HCT116 (cell line): ENCODE measurements at regions not wholly inside any gene's neighbourhood (a gene's known extent, or its start where the extent isn't known, plus 50 kb on each side); places are given as distances from the start of the nearest gene placed in this dataset.

Experiments
- ATAC-seq: fragments of 200-7000 bp; cut with Tn5 transposase; 2 replicates; pipeline ENCODE4 v1.9.1; 2020; ENCODE audit warnings: mild to moderate bottlenecking, moderate library complexity
- BruUV-seq: library from RNA; stranded (reverse); fragments of 400-500 nt; replicated peaks from 2 replicates; lab custom pipeline; 2021; lab: Mats Ljungman, UMichigan
- CTCF ChIA-PET: fragments of 300-600 bp; sonication (Branson Sonifier 250); formaldehyde crosslinking; loops from one replicate; lab custom pipeline; 2021; ENCODE audit warnings: antibody characterized with exemption; lab: Charles Lee
- POLR2A ChIA-PET: fragments of 300-600, 350-600 bp; sonication (Branson Sonifier 250); formaldehyde crosslinking; loops from one replicate; lab custom pipeline; 2021; ENCODE audit warnings: antibody characterized with exemption; lab: Charles Lee
- RAD21 ChIA-PET, 2 experiments: fragments of 300-600 bp; sonication (Branson Sonifier 250); formaldehyde crosslinking; loops; one replicate each; lab custom pipeline; 2023; ENCODE audit warnings: low total read pairs in 2 of 2; ENCODE audit not compliant: uncharacterized antibody in 2 of 2, unreplicated experiment in 2 of 2, low non-redundant PET in 1 of 2; lab: Charles Lee
- DNase-seq: peaks from one replicate; pipeline ENCODE4 v3.0.0-alpha.2; 2010; ENCODE audit warnings: low read depth, low spot score
- H2AFZ ChIP-seq: fragments of 200-600 bp; shearing (Covaris generic), sonication (generic); 2 replicates; pipeline ENCODE4 v1.6.1; 2017; ENCODE audit warnings: low read depth, mixed run types, mixed read lengths, antibody characterized with exemption, low read length; ENCODE audit not compliant: poor library complexity, severe bottlenecking
- H3K27ac ChIP-seq: 2 replicates; pipeline ENCODE4 v1.5.1; 2012; ENCODE audit warnings: low read depth, low read length
- H3K27me3 ChIP-seq: fragments of 200-600 bp; sonication (generic); 2 replicates; pipeline ENCODE4 v1.6.1; 2016; ENCODE audit warnings: mixed run types, low read length, mixed read lengths; ENCODE audit not compliant: insufficient read depth
- H3K36me3 ChIP-seq, 2 experiments: fragments of 200-500 bp in 1 of 2; fragments of 200-600 bp in 1 of 2; sonication (Bioruptor generic) in 1 of 2; sonication (generic) in 1 of 2; 2 replicates each; pipeline versions ENCODE4 v1.5.1 to v1.6.1; 2014 to 2016; ENCODE audit warnings: low read length in 2 of 2, inconsistent platforms in 1 of 2, mixed read lengths in 1 of 2, mixed run types in 1 of 2; ENCODE audit not compliant: insufficient read depth in 2 of 2, control insufficient read depth in 1 of 2
- H3K4me1 ChIP-seq, 2 experiments: fragments of 200-600 bp in 1 of 2; sonication (generic) in 1 of 2; 2 replicates each; pipeline versions ENCODE4 v1.5.1 to v1.6.1; 2012 to 2017; ENCODE audit warnings: low read length in 2 of 2, inconsistent platforms in 1 of 2, mild to moderate bottlenecking in 1 of 2, mixed read lengths in 1 of 2, mixed run types in 1 of 2, moderate library complexity in 1 of 2; ENCODE audit not compliant: insufficient read depth in 2 of 2, control insufficient read depth in 1 of 2
- H3K4me2 ChIP-seq: fragments of 200-600 bp; sonication (generic); 2 replicates; pipeline ENCODE4 v1.6.1; 2017; ENCODE audit warnings: mixed run types, low read length, mixed read lengths
- H3K4me3 ChIP-seq, 2 experiments: fragments of 200-600 bp in 1 of 2; sonication (generic) in 1 of 2; replicated peaks in 1 of 2; 2 replicates each; pipeline ENCODE4 v1.5.1; 2011 to 2016; ENCODE audit warnings: low read length in 2 of 2, control low read depth in 1 of 2, low read depth in 1 of 2, mild to moderate bottlenecking in 1 of 2, mixed read lengths in 1 of 2, mixed run types in 1 of 2
- H3K79me2 ChIP-seq: fragments of 200-600 bp; sonication (generic); 2 replicates; pipeline ENCODE4 v1.6.1; 2017; ENCODE audit warnings: mild to moderate bottlenecking, mixed run types, low read length, moderate library complexity, mixed read lengths; ENCODE audit not compliant: insufficient read depth
- H3K9ac ChIP-seq: fragments of 200-600 bp; sonication (generic); 2 replicates; pipeline ENCODE4 v1.6.1; 2016; ENCODE audit warnings: low read length, mixed read lengths
- H3K9me2 ChIP-seq: fragments of 200-600 bp; sonication (generic), shearing (Covaris generic); 2 replicates; pipeline ENCODE4 v1.6.1; 2017; ENCODE audit warnings: mixed run types, mild to moderate bottlenecking, moderate library complexity; ENCODE audit not compliant: insufficient read depth
- H3K9me3 ChIP-seq, 2 experiments: fragments of 200-500 bp in 1 of 2; fragments of 200-600 bp in 1 of 2; sonication (Bioruptor generic) in 1 of 2; sonication (generic) in 1 of 2; 2 replicates each; pipeline ENCODE4 v1.6.1; 2014 to 2017; ENCODE audit warnings: low read length in 2 of 2, mixed read lengths in 2 of 2, inconsistent platforms in 1 of 2, low read depth in 1 of 2, mild to moderate bottlenecking in 1 of 2, mixed run types in 1 of 2, moderate library complexity in 1 of 2; ENCODE audit not compliant: control insufficient read depth in 1 of 2, insufficient read depth in 1 of 2
- H4K20me1 ChIP-seq: fragments of 200-600 bp; sonication (generic), shearing (Covaris generic); 2 replicates; pipeline ENCODE4 v1.6.1; 2017; ENCODE audit warnings: mixed run types, mild to moderate bottlenecking, moderate library complexity; ENCODE audit not compliant: insufficient read depth
- ATF3 ChIP-seq: IDR thresholded peaks from 2 replicates; pipeline ENCODE4 v1.6.1; 2012
- CEBPB ChIP-seq: IDR thresholded peaks from 2 replicates; pipeline ENCODE4 v1.6.1; 2012; ENCODE audit warnings: low read depth
- ELF1 ChIP-seq: IDR thresholded peaks from 2 replicates; pipeline ENCODE4 v1.6.1; 2012; ENCODE audit warnings: low read depth, borderline replicate concordance
- EZH2phosphoT487 ChIP-seq: fragments of 200-600 bp; IDR thresholded peaks from 2 replicates; pipeline ENCODE4 v1.6.1; 2018; ENCODE audit warnings: antibody characterized with exemption, borderline replicate concordance
- FOSL1 ChIP-seq: IDR thresholded peaks from 2 replicates; pipeline ENCODE4 v1.6.1; 2012; ENCODE audit warnings: low read depth
- POLR2A ChIP-seq: IDR thresholded peaks from 2 replicates; pipeline ENCODE4 v1.7.0; 2011; ENCODE audit warnings: borderline replicate concordance; ENCODE audit not compliant: insufficient read depth, insufficient read length; ENCODE audit errors: extremely low read depth
- RAD21 ChIP-seq: IDR thresholded peaks from 2 replicates; pipeline ENCODE4 v1.6.1; 2012; ENCODE audit warnings: low read depth, mild to moderate bottlenecking
- REST ChIP-seq: IDR thresholded peaks from 2 replicates; pipeline ENCODE4 v1.6.1; 2012; ENCODE audit warnings: low read depth
- SIN3A ChIP-seq: IDR thresholded peaks from 2 replicates; pipeline ENCODE4 v1.6.1; 2012; ENCODE audit warnings: low read depth
- ZBTB33 ChIP-seq: IDR thresholded peaks from 2 replicates; pipeline ENCODE4 v1.6.1; 2011; ENCODE audit warnings: mild to moderate bottlenecking, low read length, moderate library complexity; ENCODE audit not compliant: insufficient replicate concordance; ENCODE audit errors: extremely low read depth
- ZNF274 ChIP-seq: fragments of 200-500 bp; sonication (Bioruptor generic); IDR thresholded peaks from 2 replicates; pipeline ENCODE4 v1.6.1; 2014; ENCODE audit warnings: mild to moderate bottlenecking, low read depth, low read length, inconsistent platforms
- intact Hi-C: fragments of 100-400 bp; cut with micrococcal nuclease; formaldehyde crosslinking; loops from 2 replicates; pipeline ENCODE4 v1.10.0; 2022

- H4K20me1 ChIP-seq: no peaks in the 10 kb centered on the region
- H3K4me2 ChIP-seq: no peak overlapping the region
- H3K9me2 ChIP-seq: no peaks in the 10 kb centered on the region
- no peaks in the 10 kb centered on the region for H3K9me3 ChIP-seq
- no TSS peak for BruUV-seq
- ATAC-seq: no peak
- peaks cover 62% of the 10 kb centered on the region for H3K27me3 ChIP-seq
- ChIA-PET RAD21 (no interaction called here), POLR2A (no interaction called here), CTCF (no interaction called here)
- intact Hi-C loops: no loop called here
- DNase-seq: no peak
- H3K9ac ChIP-seq: no peak overlapping the region
- no peaks in the 10 kb centered on the region for H3K36me3 ChIP-seq
- no peak overlapping the region for H3K27ac ChIP-seq
- TF ChIP-seq SIN3A: no peak
- no peak for TF ChIP-seq REST
- TF ChIP-seq ATF3: no peak
- TF ChIP-seq EZH2phosphoT487: no peak
- TF ChIP-seq ELF1: no peak
- TF ChIP-seq CEBPB: no peak
- no peak for TF ChIP-seq POLR2A
- no peak for TF ChIP-seq ZBTB33
- no peak for TF ChIP-seq FOSL1
- no peak for TF ChIP-seq ZNF274
- no peak for TF ChIP-seq RAD21
- no peaks in the 10 kb centered on the region for H3K79me2 ChIP-seq
- no peak overlapping the region for H3K4me3 ChIP-seq
- no peak overlapping the region for H2AFZ ChIP-seq
- no peaks in the 10 kb centered on the region for H3K4me1 ChIP-seq
Measured at GRCh38 chr2:163462993-163463392, 272.8 kb downstream of the FIGN start.
